ENCODE measurements at regions not wholly inside any gene's neighbourhood (a gene's known extent, or its start where the extent isn't known, plus 50 kb on each side); places are given as distances from the start of the nearest gene placed in this dataset.

DNA sequence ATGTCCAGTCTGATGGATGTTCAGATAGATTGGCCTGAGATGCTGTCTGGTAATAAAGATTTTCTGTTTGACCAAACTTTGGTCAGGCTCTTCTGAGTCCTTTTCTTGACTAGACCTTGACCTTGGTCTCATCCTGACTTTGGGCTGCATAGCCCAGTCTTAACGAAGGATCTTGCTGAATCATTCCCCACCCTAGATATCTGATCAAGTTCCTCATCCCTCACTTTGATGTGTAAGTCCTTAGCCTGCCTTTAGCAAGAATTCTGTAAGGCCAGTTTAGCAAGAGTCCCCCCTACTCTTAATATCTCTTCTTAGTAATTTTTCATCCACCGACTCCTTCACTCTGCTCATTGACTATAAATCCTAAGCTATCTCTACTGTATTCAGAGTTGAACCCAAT is 244.4 kb upstream of the JADE1 start:
- Histone ChIP-seq H3K27me3 (ENCODE audit: control insufficient read depth in 2 of 2, insufficient read depth in 2 of 2, low read length in 2 of 2) (no peaks in the 10 kb centered on the region), H3K4me3 (ENCODE audit: low read length) (no peak overlapping the region), H3K36me3 (ENCODE audit: control insufficient read depth in 2 of 3, insufficient read depth in 3 of 3, low read length in 3 of 3) (no peaks in the 10 kb centered on the region), H3K4me1 (ENCODE audit: control insufficient read depth in 2 of 2, insufficient read depth in 2 of 2, low read length in 2 of 2) (no peaks in the 10 kb centered on the region), H3K9me3 (ENCODE audit: control insufficient read depth in 2 of 3, low read length in 3 of 3) (no peaks in the 10 kb centered on the region), H3K27ac (ENCODE audit: low read depth, low read length) (no peak overlapping the region)
- DNase-seq: no peak
- no peak for ATAC-seq
- H3K27me3 Mint-ChIP-seq: peaks cover 4 to 26% (median 15%) of the 10 kb centered on the region in 5 donors
- ChIA-PET CTCF (no interaction called here), POLR2A (no interaction called here)
- intact Hi-C loops (cut with micrococcal nuclease): loop anchor here in 1 of 2 donors (1.0 kb wide), 1 partner anchor 298 kb away; no protein-coding TSS in a partner anchor
- H3K4me3 Mint-ChIP-seq: no peak overlapping the region
- H3K4me1 Mint-ChIP-seq: no peaks in the 10 kb centered on the region
- no peaks in the 10 kb centered on the region for H3K36me3 Mint-ChIP-seq
- no peak overlapping the region for H3K27ac Mint-ChIP-seq
- H3K9me3 Mint-ChIP-seq: no peaks in the 10 kb centered on the region

DNA sequence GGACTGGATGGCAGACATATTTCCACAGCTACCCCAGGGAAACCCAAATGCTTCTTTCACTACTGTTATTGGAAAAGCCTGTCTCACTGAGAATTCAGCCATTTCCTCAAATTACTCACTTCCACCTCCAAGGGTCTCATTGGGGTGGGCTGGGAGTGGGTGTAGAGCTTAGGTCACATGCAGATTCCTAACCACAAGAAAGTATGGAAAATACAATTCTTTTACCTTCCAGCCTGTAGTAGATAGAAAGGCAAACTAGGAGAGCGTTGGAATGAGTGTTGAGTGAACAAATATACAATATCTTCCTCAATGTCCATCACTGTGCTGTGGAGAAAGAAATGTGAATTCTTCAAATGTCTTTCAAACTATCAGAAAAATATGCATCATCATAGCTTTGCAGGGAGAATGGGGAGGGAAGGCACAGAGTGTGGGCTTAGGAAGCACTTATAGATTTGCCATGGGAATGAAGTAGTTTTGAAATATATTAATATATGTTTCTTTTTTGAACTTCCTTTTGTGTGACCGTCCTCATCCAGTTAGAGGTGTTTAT is 245.3 kb upstream of the JADE1 start:
- H3K4me3 ChIP-seq (ENCODE audit: low read length): no peak overlapping the region
- H3K27me3 ChIP-seq (ENCODE audit: control insufficient read depth in 2 of 2, insufficient read depth in 2 of 2, low read length in 2 of 2): no peaks in the 10 kb centered on the region
- CTCF ChIA-PET: no interaction called here
- intact Hi-C loops (cut with micrococcal nuclease): no loop called here
- no peaks in the 10 kb centered on the region for H3K9me3 ChIP-seq (ENCODE audit: control insufficient read depth in 2 of 3, low read length in 3 of 3)
- H3K9me3 Mint-ChIP-seq: no peaks in the 10 kb centered on the region
- H3K27ac Mint-ChIP-seq: no peak overlapping the region
- H3K4me3 Mint-ChIP-seq: no peak overlapping the region
- ATAC-seq (no peak), DNase-seq (no peak)
- H3K4me1 ChIP-seq (ENCODE audit: control insufficient read depth in 2 of 2, insufficient read depth in 2 of 2, low read length in 2 of 2): no peaks in the 10 kb centered on the region
- no peak overlapping the region for H3K27ac ChIP-seq (ENCODE audit: low read depth, low read length)
- H3K36me3 ChIP-seq (ENCODE audit: control insufficient read depth in 2 of 3, insufficient read depth in 3 of 3, low read length in 3 of 3): no peaks in the 10 kb centered on the region
- H3K36me3 Mint-ChIP-seq: no peaks in the 10 kb centered on the region
- POLR2A ChIA-PET: no interaction called here
- peaks cover 4 to 23% (median 7%) of the 10 kb centered on the region in 5 donors for H3K27me3 Mint-ChIP-seq
- no peaks in the 10 kb centered on the region for H3K4me1 Mint-ChIP-seq

DNA sequence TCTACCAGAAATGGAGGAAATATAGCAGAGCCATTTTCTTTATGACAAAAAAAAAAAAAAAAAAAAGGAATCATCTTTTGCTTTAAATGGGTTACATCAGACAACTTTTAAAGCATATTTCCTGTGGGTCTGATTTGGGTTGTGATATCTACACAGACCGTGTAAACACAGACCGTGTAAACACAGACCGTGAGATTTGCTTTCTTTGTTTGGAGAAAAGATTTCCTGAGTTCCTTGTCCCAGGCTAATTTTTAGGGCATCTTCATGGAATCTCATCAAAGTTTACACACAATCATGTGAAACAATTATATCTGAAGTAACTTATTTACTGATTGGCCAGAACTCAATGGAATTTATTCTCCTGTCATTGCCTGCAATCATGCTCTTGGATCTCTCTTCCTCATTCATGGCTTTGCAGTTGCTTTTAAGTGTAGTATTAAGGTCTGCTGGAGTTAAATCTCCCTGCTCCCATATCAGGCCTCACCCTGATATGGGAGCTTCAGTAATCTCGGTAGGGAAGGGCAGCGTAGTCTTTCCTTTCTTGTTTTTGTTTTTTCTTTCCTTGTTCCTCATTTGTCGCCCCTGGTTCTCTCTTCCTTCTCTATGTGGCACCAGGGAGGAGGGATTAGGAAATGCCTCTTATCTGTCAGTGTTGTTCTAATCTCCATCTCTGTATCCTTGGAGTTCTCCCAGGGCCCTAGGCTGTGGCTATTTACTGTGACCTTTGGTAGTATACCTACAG is 248.6 kb upstream of the JADE1 start:
- Mint-ChIP-seq H3K36me3 (no peaks in the 10 kb centered on the region), H3K27me3 (peaks cover 0 to 15% (median 1%) of the 10 kb centered on the region in 5 donors), H3K4me3 (no peak overlapping the region), H3K9me3 (peaks cover 0 to 1% (median 0%) of the 10 kb centered on the region in 11 donors), H3K4me1 (no peaks in the 10 kb centered on the region), H3K27ac (no peak overlapping the region)
- ATAC-seq (no peak), DNase-seq (no peak)
- Histone ChIP-seq H3K27ac (ENCODE audit: low read depth, low read length) (no peak overlapping the region), H3K36me3 (ENCODE audit: control insufficient read depth in 2 of 3, insufficient read depth in 3 of 3, low read length in 3 of 3) (no peaks in the 10 kb centered on the region), H3K9me3 (ENCODE audit: control insufficient read depth in 2 of 3, low read length in 3 of 3) (no peaks in the 10 kb centered on the region), H3K27me3 (ENCODE audit: control insufficient read depth in 2 of 2, insufficient read depth in 2 of 2, low read length in 2 of 2) (no peaks in the 10 kb centered on the region), H3K4me1 (ENCODE audit: control insufficient read depth in 2 of 2, insufficient read depth in 2 of 2, low read length in 2 of 2) (no peaks in the 10 kb centered on the region), H3K4me3 (ENCODE audit: low read length) (no peak overlapping the region)
- POLR2A ChIA-PET: no interaction called here
- CTCF ChIA-PET: no interaction called here
- intact Hi-C loops (cut with micrococcal nuclease): no loop called here

DNA sequence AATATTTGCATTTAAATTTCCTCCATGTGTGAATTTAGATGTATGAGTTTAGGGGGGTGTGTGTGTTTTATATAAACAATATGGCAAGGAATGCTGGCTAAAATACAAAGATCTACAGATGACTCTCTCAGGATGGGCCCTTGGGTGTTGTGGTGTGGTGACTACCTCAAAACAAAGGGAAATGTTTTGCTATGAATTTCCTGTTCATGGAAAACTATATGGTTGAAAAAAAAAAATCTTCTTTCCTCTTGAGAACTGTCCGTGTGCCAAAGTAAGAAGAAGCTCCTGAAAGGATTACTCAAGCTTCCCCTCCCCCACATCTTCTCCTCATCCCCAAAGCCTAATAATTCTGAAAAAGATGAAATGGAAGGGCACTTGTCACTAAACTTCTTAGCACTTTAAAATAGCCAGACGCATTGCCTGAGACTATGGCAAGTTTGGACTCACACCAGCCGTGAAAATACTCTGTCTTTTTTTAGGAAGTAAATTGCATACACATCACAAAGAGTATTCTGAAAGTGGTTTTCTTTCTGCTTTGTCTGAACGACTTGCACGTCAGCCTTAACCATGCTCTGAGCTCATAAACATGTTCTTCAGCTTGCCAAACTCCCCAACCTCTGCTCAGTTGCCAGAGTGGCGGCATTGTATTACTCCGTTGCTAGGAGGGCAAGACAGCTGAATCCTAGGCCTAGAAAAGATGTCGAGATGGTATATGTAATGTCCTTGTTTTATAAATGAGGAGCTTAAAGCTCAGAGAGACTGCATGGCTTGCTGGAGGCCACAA is 250.4 kb upstream of the JADE1 start:
- peaks cover 1 to 9% (median 1%) of the 10 kb centered on the region in 7 donors for H3K4me1 Mint-ChIP-seq
- Histone ChIP-seq H3K4me3 (ENCODE audit: low read length) (no peak overlapping the region), H3K27me3 (ENCODE audit: control insufficient read depth in 2 of 2, insufficient read depth in 2 of 2, low read length in 2 of 2) (no peaks in the 10 kb centered on the region), H3K27ac (ENCODE audit: low read depth, low read length) (no peak overlapping the region), H3K36me3 (ENCODE audit: control insufficient read depth in 2 of 3, insufficient read depth in 3 of 3, low read length in 3 of 3) (no peaks in the 10 kb centered on the region), H3K9me3 (ENCODE audit: control insufficient read depth in 2 of 3, low read length in 3 of 3) (no peaks in the 10 kb centered on the region), H3K4me1 (ENCODE audit: control insufficient read depth in 2 of 2, insufficient read depth in 2 of 2, low read length in 2 of 2) (peaks cover 0 to 1% of the 10 kb centered on the region in 2 donors)
- no peak overlapping the region for H3K27ac Mint-ChIP-seq
- CTCF ChIA-PET: no interaction called here
- H3K4me3 Mint-ChIP-seq: no peak overlapping the region
- no peaks in the 10 kb centered on the region for H3K36me3 Mint-ChIP-seq
- peaks cover 0 to 9% (median 1%) of the 10 kb centered on the region in 5 donors for H3K27me3 Mint-ChIP-seq
- DNase-seq: no peak
- H3K9me3 Mint-ChIP-seq: peaks cover 0 to 1% (median 0%) of the 10 kb centered on the region in 11 donors
- POLR2A ChIA-PET: no interaction called here
- intact Hi-C loops (cut with micrococcal nuclease): loop anchor here (10.0 kb wide), 1 partner anchor 536 kb away; the partner anchor contains the start of genes C4orf33 (in 2 of the 2) and SCLT1 (in 2 of the 2)
- ATAC-seq: no peak

DNA sequence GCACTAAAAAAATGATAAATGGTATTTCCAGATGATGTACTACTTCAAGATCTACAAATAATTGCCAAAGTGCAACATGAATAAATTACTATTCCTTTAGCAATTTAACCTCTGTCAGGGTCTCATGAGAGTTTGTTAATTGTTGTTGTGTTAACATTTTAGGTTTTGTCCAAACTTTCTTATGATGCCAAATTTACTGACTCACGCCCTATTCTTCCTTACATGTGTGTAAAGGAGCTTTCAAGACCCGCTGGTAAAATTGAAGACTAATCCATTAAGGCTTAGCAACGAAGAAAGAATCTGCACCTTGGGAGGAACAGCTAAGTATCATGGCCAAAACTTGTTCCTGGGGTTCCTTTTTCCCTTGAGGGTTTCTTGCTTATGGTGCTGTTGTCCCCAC is 252.7 kb upstream of the JADE1 start:
- Mint-ChIP-seq H3K27ac (no peak overlapping the region), H3K9me3 (peaks cover 0 to 1% (median 0%) of the 10 kb centered on the region in 11 donors), H3K27me3 (peaks cover 4 to 16% (median 6%) of the 10 kb centered on the region in 5 donors), H3K4me1 (peaks cover 12 to 22% (median 17%) of the 10 kb centered on the region in 7 donors), H3K36me3 (no peaks in the 10 kb centered on the region), H3K4me3 (no peak overlapping the region)
- ATAC-seq (no peak), DNase-seq (no peak)
- no peaks in the 10 kb centered on the region for H3K9me3 ChIP-seq (ENCODE audit: control insufficient read depth in 2 of 3, low read length in 3 of 3)
- H3K36me3 ChIP-seq (ENCODE audit: control insufficient read depth in 2 of 3, insufficient read depth in 3 of 3, low read length in 3 of 3): no peaks in the 10 kb centered on the region
- H3K27ac ChIP-seq (ENCODE audit: low read depth, low read length): no peak overlapping the region
- ChIA-PET POLR2A (no interaction called here), CTCF (interaction anchor here (0.7 kb wide), 1 partner anchor 272 kb away, joined by 3 read pairs; no protein-coding TSS in a partner anchor)
- no peaks in the 10 kb centered on the region for H3K27me3 ChIP-seq (ENCODE audit: control insufficient read depth in 2 of 2, insufficient read depth in 2 of 2, low read length in 2 of 2)
- intact Hi-C loops (cut with micrococcal nuclease): loop anchor here (10.0 kb wide), 1 partner anchor 538 kb away; the partner anchor contains the start of genes C4orf33 (in 2 of the 2) and SCLT1 (in 2 of the 2)
- H3K4me1 ChIP-seq (ENCODE audit: control insufficient read depth in 2 of 2, insufficient read depth in 2 of 2, low read length in 2 of 2): peaks cover 0 to 4% of the 10 kb centered on the region in 2 donors
- H3K4me3 ChIP-seq (ENCODE audit: low read length): no peak overlapping the region

DNA sequence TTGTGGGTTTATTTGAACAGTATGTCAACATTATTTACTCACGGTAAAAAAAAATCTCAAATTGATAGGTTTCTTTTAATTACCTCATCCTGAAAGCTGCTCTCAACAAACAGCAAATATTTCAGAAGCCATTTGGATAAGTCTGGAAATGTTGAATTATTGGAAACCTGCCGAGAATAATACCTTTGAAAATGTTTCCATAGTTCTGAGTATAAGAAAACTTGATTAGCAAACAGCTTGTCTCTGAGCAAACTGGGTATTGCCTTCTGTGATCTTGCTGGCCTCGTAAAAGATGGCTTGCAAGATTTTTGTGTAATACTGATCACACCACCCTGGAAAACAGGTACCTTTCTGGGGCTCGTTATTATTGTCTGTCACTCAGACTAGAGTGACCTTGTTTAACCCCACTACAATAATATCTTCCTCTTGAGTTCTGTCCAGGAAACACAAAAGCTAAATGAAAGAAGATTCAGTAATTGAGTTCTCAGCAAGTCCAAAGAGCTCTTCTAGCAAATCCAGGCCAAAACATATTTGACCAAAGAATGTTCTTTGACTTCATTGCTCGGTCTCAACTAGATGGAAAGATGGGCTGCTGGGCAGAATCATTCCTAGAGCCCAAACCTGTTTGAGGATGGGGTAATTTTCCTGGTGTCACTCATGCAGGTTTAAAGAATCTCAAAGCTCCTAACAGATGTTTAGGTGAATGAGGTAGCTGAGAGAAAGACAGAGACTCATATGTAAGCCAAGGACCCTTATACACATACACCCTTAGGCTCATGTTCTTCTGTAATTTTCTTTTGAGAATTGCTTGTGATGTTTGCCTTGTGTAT is 255.6 kb upstream of the JADE1 start:
- no peaks in the 10 kb centered on the region for H3K36me3 ChIP-seq (ENCODE audit: control insufficient read depth in 2 of 3, insufficient read depth in 3 of 3, low read length in 3 of 3)
- intact Hi-C loops (cut with micrococcal nuclease): loop anchor here (1.0 to 10.0 kb wide), 3 partner anchors 99 to 541 kb away; partner anchors contain the start of genes C4orf33 (in 2 of the 2) and SCLT1 (in 2 of the 2)
- no peaks in the 10 kb centered on the region for H3K36me3 Mint-ChIP-seq
- H3K27me3 Mint-ChIP-seq: peaks cover 6 to 31% (median 7%) of the 10 kb centered on the region in 5 donors
- peaks cover 0 to 4% of the 10 kb centered on the region in 2 donors for H3K4me1 ChIP-seq (ENCODE audit: control insufficient read depth in 2 of 2, insufficient read depth in 2 of 2, low read length in 2 of 2)
- no peak overlapping the region for H3K27ac ChIP-seq (ENCODE audit: low read depth, low read length)
- H3K4me3 Mint-ChIP-seq: peak overlapping the region; percentile 89 to 99 (median 94)
- H3K27ac Mint-ChIP-seq: peak overlapping the region in 6 of 9 donors; percentile 1 to 92 (median 88)
- H3K4me1 Mint-ChIP-seq: peaks cover 12 to 22% (median 17%) of the 10 kb centered on the region in 7 donors
- peaks cover 0 to 3% of the 10 kb centered on the region in 2 donors for H3K27me3 ChIP-seq (ENCODE audit: control insufficient read depth in 2 of 2, insufficient read depth in 2 of 2, low read length in 2 of 2)
- peaks cover 0 to 5% (median 2%) of the 10 kb centered on the region in 11 donors for H3K9me3 Mint-ChIP-seq
- POLR2A ChIA-PET: interaction anchor here (0.6 kb wide), 1 partner anchor 258 kb away, joined by 3 read pairs; no protein-coding TSS in a partner anchor
- no peak overlapping the region for H3K4me3 ChIP-seq (ENCODE audit: low read length)
- ATAC-seq: no peak
- CTCF ChIA-PET: no interaction called here
- peak in 1 of 9 donors; percentile 4 for DNase-seq
- no peaks in the 10 kb centered on the region for H3K9me3 ChIP-seq (ENCODE audit: control insufficient read depth in 2 of 3, low read length in 3 of 3)

All from naive thymus-derived CD4-positive, alpha-beta T cell (primary cell).